ENCODE measurements at regions not wholly inside any gene's neighbourhood (a gene's known extent, or its start where the extent isn't known, plus 50 kb on each side); places are given as distances from the start of the nearest gene placed in this dataset.

GRCh38 chr21:17900990-17901385 lies 81.8 kb upstream of the C21orf91 start:
- TF ChIP-seq CTCF (conservative IDR thresholded peaks at IDR 0.05; ENCODE audit: low read length) (no peak), EZH2phosphoT487 (IDR thresholded peaks at IDR 0.05; ENCODE audit: borderline replicate concordance) (no peak)

Data from Loucy (cell line).